ENCODE measurements at regions not wholly inside any gene's neighbourhood (a gene's known extent, or its start where the extent isn't known, plus 50 kb on each side); places are given as distances from the start of the nearest gene placed in this dataset.
A peak's percentile ranks its signal among the peaks of the same experiment; 100 is the strongest.

- Histone ChIP-seq H3K18ac (ENCODE audit: low read length) (no peak overlapping the region), H3K9ac (ENCODE audit: low read depth, low read length, poor library complexity) (no peak overlapping the region), H2AFZ (ENCODE audit: low read length) (no peak overlapping the region), H2BK5ac (ENCODE audit: low read length) (no peak overlapping the region), H3K36me3 (replicated peaks in 1 of 2; ENCODE audit: control insufficient read depth in 2 of 2, insufficient read depth in 2 of 2, low read length in 2 of 2) (no peaks in the 10 kb centered on the region), H3K9me3 (replicated peaks in 1 of 2; ENCODE audit: control insufficient read depth in 2 of 2, insufficient read depth in 1 of 2, low read depth in 1 of 2, low read length in 2 of 2) (peaks cover 0 to 8% of the 10 kb centered on the region in 2 donors), H3K23ac (ENCODE audit: low read depth, low read length, poor library complexity) (no peak overlapping the region), H3K27me3 (ENCODE audit: control insufficient read depth in 3 of 3, insufficient read depth in 3 of 3, low read depth in 1 of 3, low read length in 3 of 3) (no peaks in the 10 kb centered on the region), H2BK12ac (ENCODE audit: low read length) (no peak overlapping the region), H2BK15ac (ENCODE audit: low read length) (no peak overlapping the region), H3K4me2 (ENCODE audit: insufficient read depth, low read length, poor library complexity, severe bottlenecking) (no peak overlapping the region), H2BK120ac (ENCODE audit: low read depth, low read length) (no peak overlapping the region), H3K79me1 (ENCODE audit: low read depth, low read length) (no peaks in the 10 kb centered on the region), H3K4me1 (ENCODE audit: control insufficient read depth in 2 of 2, insufficient read depth in 1 of 2, low read depth in 1 of 2, low read length in 2 of 2) (peaks cover 3 to 7% of the 10 kb centered on the region in 2 donors), H4K91ac (ENCODE audit: low read depth, low read length, poor library complexity) (no peak overlapping the region), H3K14ac (ENCODE audit: low read length) (no peak overlapping the region), H4K8ac (ENCODE audit: low read depth, low read length) (no peak overlapping the region), H3K27ac (replicated peaks; ENCODE audit: low read length) (no peak overlapping the region), H2AK5ac (ENCODE audit: low read depth, low read length) (no peak overlapping the region), H3K4ac (ENCODE audit: low read length) (no peak overlapping the region), H3K4me3 (ENCODE audit: low read length in 2 of 2) (no peak overlapping the region)
- DNase-seq (ENCODE audit: low spot score) = no peak
- no CpG with 5 or more reads among the region's 1 CpG for WGBS, 2 donors (ENCODE audit: extremely low coverage in 2 of 2, insufficient read length in 2 of 2, insufficient replicate concordance in 1 of 2)
Measured at GRCh38 chr5:116389601-116390000, 185.0 kb downstream of the SEMA6A start.

- Histone ChIP-seq H3K9ac (ENCODE audit: low read depth, low read length, poor library complexity) (no peak overlapping the region), H3K79me1 (ENCODE audit: low read depth, low read length) (no peaks in the 10 kb centered on the region), H2BK15ac (ENCODE audit: low read length) (no peak overlapping the region), H3K27ac (replicated peaks; ENCODE audit: low read length) (no peak overlapping the region), H2AFZ (ENCODE audit: low read length) (peak overlapping the region; percentile 1), H3K27me3 (ENCODE audit: control insufficient read depth in 3 of 3, insufficient read depth in 3 of 3, low read depth in 1 of 3, low read length in 3 of 3) (no peaks in the 10 kb centered on the region), H3K36me3 (replicated peaks in 1 of 2; ENCODE audit: control insufficient read depth in 2 of 2, insufficient read depth in 2 of 2, low read length in 2 of 2) (no peaks in the 10 kb centered on the region), H2BK120ac (ENCODE audit: low read depth, low read length) (no peak overlapping the region), H3K23ac (ENCODE audit: low read depth, low read length, poor library complexity) (no peak overlapping the region), H4K8ac (ENCODE audit: low read depth, low read length) (no peak overlapping the region), H3K4me3 (ENCODE audit: low read length in 2 of 2) (no peak overlapping the region), H3K4me2 (ENCODE audit: insufficient read depth, low read length, poor library complexity, severe bottlenecking) (no peak overlapping the region), H3K14ac (ENCODE audit: low read length) (no peak overlapping the region), H2BK5ac (ENCODE audit: low read length) (no peak overlapping the region), H3K4ac (ENCODE audit: low read length) (no peak overlapping the region), H4K91ac (ENCODE audit: low read depth, low read length, poor library complexity) (no peak overlapping the region), H3K18ac (ENCODE audit: low read length) (no peak overlapping the region), H2BK12ac (ENCODE audit: low read length) (no peak overlapping the region), H2AK5ac (ENCODE audit: low read depth, low read length) (no peak overlapping the region), H3K9me3 (replicated peaks in 1 of 2; ENCODE audit: control insufficient read depth in 2 of 2, insufficient read depth in 1 of 2, low read depth in 1 of 2, low read length in 2 of 2) (peaks cover 0 to 9% of the 10 kb centered on the region in 2 donors), H3K4me1 (ENCODE audit: control insufficient read depth in 2 of 2, insufficient read depth in 1 of 2, low read depth in 1 of 2, low read length in 2 of 2) (peaks cover 3 to 6% of the 10 kb centered on the region in 2 donors)
- WGBS, 2 donors (ENCODE audit: extremely low coverage in 2 of 2, insufficient read length in 2 of 2, insufficient replicate concordance in 1 of 2) = no CpG with 5 or more reads among the region's 11 CpGs
- DNase-seq (ENCODE audit: low spot score) = no peak
Measured at GRCh38 chr5:116388564-116389258, 185.9 kb downstream of the SEMA6A start.

- no peak for DNase-seq (ENCODE audit: low spot score)
- H3K4me2 ChIP-seq (ENCODE audit: insufficient read depth, low read length, poor library complexity, severe bottlenecking) = no peak overlapping the region
- no peak overlapping the region for H2BK15ac ChIP-seq (ENCODE audit: low read length)
- no peaks in the 10 kb centered on the region for H3K27me3 ChIP-seq (ENCODE audit: control insufficient read depth in 3 of 3, insufficient read depth in 3 of 3, low read depth in 1 of 3, low read length in 3 of 3)
- no peak overlapping the region for H3K23ac ChIP-seq (ENCODE audit: low read depth, low read length, poor library complexity)
- no peak overlapping the region for H2BK5ac ChIP-seq (ENCODE audit: low read length)
- H3K4me3 ChIP-seq (ENCODE audit: low read length in 2 of 2) = no peak overlapping the region
- no peak overlapping the region for H2BK12ac ChIP-seq (ENCODE audit: low read length)
- H3K27ac ChIP-seq (replicated peaks; ENCODE audit: low read length) = no peak overlapping the region
- peaks cover 3 to 6% of the 10 kb centered on the region in 2 donors for H3K4me1 ChIP-seq (ENCODE audit: control insufficient read depth in 2 of 2, insufficient read depth in 1 of 2, low read depth in 1 of 2, low read length in 2 of 2)
- H4K91ac ChIP-seq (ENCODE audit: low read depth, low read length, poor library complexity) = no peak overlapping the region
- no CpG with 5 or more reads among the region's 3 CpGs for WGBS, 2 donors (ENCODE audit: extremely low coverage in 2 of 2, insufficient read length in 2 of 2, insufficient replicate concordance in 1 of 2)
- no peak overlapping the region for H4K8ac ChIP-seq (ENCODE audit: low read depth, low read length)
- H2AK5ac ChIP-seq (ENCODE audit: low read depth, low read length) = no peak overlapping the region
- H3K9ac ChIP-seq (ENCODE audit: low read depth, low read length, poor library complexity) = no peak overlapping the region
- no peak overlapping the region for H2AFZ ChIP-seq (ENCODE audit: low read length)
- H2BK120ac ChIP-seq (ENCODE audit: low read depth, low read length) = no peak overlapping the region
- H3K9me3 ChIP-seq (replicated peaks in 1 of 2; ENCODE audit: control insufficient read depth in 2 of 2, insufficient read depth in 1 of 2, low read depth in 1 of 2, low read length in 2 of 2) = peaks cover 0 to 10% of the 10 kb centered on the region in 2 donors
- no peaks in the 10 kb centered on the region for H3K36me3 ChIP-seq (replicated peaks in 1 of 2; ENCODE audit: control insufficient read depth in 2 of 2, insufficient read depth in 2 of 2, low read length in 2 of 2)
- H3K4ac ChIP-seq (ENCODE audit: low read length) = no peak overlapping the region
- H3K79me1 ChIP-seq (ENCODE audit: low read depth, low read length) = no peaks in the 10 kb centered on the region
- H3K18ac ChIP-seq (ENCODE audit: low read length) = no peak overlapping the region
- H3K14ac ChIP-seq (ENCODE audit: low read length) = no peak overlapping the region
Measured at GRCh38 chr5:116387738-116388137, 186.9 kb downstream of the SEMA6A start.

- Histone ChIP-seq H3K27me3 (ENCODE audit: control insufficient read depth in 3 of 3, insufficient read depth in 3 of 3, low read depth in 1 of 3, low read length in 3 of 3) (no peaks in the 10 kb centered on the region), H3K4ac (ENCODE audit: low read length) (no peak overlapping the region), H3K4me3 (ENCODE audit: low read length in 2 of 2) (no peak overlapping the region), H2AK5ac (ENCODE audit: low read depth, low read length) (no peak overlapping the region), H3K14ac (ENCODE audit: low read length) (no peak overlapping the region), H3K36me3 (replicated peaks in 1 of 2; ENCODE audit: control insufficient read depth in 2 of 2, insufficient read depth in 2 of 2, low read length in 2 of 2) (no peaks in the 10 kb centered on the region), H2BK12ac (ENCODE audit: low read length) (no peak overlapping the region), H3K27ac (replicated peaks; ENCODE audit: low read length) (no peak overlapping the region), H3K4me1 (ENCODE audit: control insufficient read depth in 2 of 2, insufficient read depth in 1 of 2, low read depth in 1 of 2, low read length in 2 of 2) (peaks cover 3 to 6% of the 10 kb centered on the region in 2 donors), H2BK15ac (ENCODE audit: low read length) (no peak overlapping the region), H2BK5ac (ENCODE audit: low read length) (no peak overlapping the region), H3K18ac (ENCODE audit: low read length) (no peak overlapping the region), H3K79me1 (ENCODE audit: low read depth, low read length) (no peaks in the 10 kb centered on the region), H2AFZ (ENCODE audit: low read length) (no peak overlapping the region), H3K9me3 (replicated peaks in 1 of 2; ENCODE audit: control insufficient read depth in 2 of 2, insufficient read depth in 1 of 2, low read depth in 1 of 2, low read length in 2 of 2) (peaks cover 0 to 7% of the 10 kb centered on the region in 2 donors), H3K4me2 (ENCODE audit: insufficient read depth, low read length, poor library complexity, severe bottlenecking) (no peak overlapping the region), H3K9ac (ENCODE audit: low read depth, low read length, poor library complexity) (no peak overlapping the region), H4K91ac (ENCODE audit: low read depth, low read length, poor library complexity) (no peak overlapping the region), H4K8ac (ENCODE audit: low read depth, low read length) (no peak overlapping the region), H2BK120ac (ENCODE audit: low read depth, low read length) (no peak overlapping the region), H3K23ac (ENCODE audit: low read depth, low read length, poor library complexity) (no peak overlapping the region)
- WGBS, 2 donors (ENCODE audit: extremely low coverage in 2 of 2, insufficient read length in 2 of 2, insufficient replicate concordance in 1 of 2) = no CpG with 5 or more reads among the region's 5 CpGs
- no peak for DNase-seq (ENCODE audit: low spot score)
Measured at GRCh38 chr5:116386633-116387032, 188.0 kb downstream of the SEMA6A start.
